Activated naive CD4-positive, alpha-beta T cell treated with anti-CD3 and anti-CD28 coated beads, Interleukin-2, amount 50 U/mL, for 24 hours (primary cell): ENCODE measurements at regions not wholly inside any gene's neighbourhood (a gene's known extent, or its start where the extent isn't known, plus 50 kb on each side); places are given as distances from the start of the nearest gene placed in this dataset.
A peak's percentile ranks its signal among the peaks of the same experiment; 100 is the strongest.

Experiments
- H3K27ac Mint-ChIP-seq: one replicate; pipeline ENCODE4 v1.8.0; 2021; ENCODE audit warnings: mild to moderate bottlenecking, mixed read lengths
- H3K27me3 Mint-ChIP-seq: one replicate; pipeline ENCODE4 v1.8.0; 2021; ENCODE audit warnings: mixed read lengths
- H3K36me3 Mint-ChIP-seq: one replicate; pipeline ENCODE4 v1.8.0; 2021; ENCODE audit warnings: mixed read lengths
- H3K4me1 Mint-ChIP-seq: one replicate; pipeline ENCODE4 v1.8.0; 2021; ENCODE audit warnings: mixed read lengths
- H3K4me3 Mint-ChIP-seq: one replicate; pipeline ENCODE4 v1.8.0; 2021; ENCODE audit warnings: mild to moderate bottlenecking, mixed read lengths
- H3K9me3 Mint-ChIP-seq: one replicate; pipeline ENCODE4 v1.8.0; 2021; ENCODE audit warnings: mixed read lengths

DNA sequence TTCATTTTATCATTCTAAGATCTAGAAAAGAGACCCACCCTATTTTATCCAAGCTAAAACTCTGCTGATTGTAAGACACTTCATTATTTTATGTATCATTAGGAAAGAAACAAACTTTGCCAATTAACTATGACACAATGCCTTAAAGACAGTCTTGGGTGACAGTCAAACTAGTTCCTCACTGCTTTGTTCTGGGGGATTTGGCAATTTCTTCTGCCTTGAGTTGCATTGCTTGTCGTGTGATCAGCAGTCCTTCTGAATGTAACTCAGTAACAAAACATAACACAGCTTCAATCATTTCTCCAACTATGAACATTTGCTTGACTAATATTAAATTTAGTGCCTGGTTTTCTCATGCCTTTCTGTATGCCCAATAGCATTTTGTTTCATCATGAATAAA is 577.9 kb upstream of the DIPK2B start:
- no peak overlapping the region for H3K27ac Mint-ChIP-seq
- H3K4me3 Mint-ChIP-seq, result no peak overlapping the region
- peaks cover 72% of the 10 kb centered on the region for H3K4me1 Mint-ChIP-seq
- H3K27me3 Mint-ChIP-seq, result no peaks in the 10 kb centered on the region
- H3K36me3 Mint-ChIP-seq, result peaks cover 28% of the 10 kb centered on the region
- H3K9me3 Mint-ChIP-seq, result peaks cover 8% of the 10 kb centered on the region

DNA sequence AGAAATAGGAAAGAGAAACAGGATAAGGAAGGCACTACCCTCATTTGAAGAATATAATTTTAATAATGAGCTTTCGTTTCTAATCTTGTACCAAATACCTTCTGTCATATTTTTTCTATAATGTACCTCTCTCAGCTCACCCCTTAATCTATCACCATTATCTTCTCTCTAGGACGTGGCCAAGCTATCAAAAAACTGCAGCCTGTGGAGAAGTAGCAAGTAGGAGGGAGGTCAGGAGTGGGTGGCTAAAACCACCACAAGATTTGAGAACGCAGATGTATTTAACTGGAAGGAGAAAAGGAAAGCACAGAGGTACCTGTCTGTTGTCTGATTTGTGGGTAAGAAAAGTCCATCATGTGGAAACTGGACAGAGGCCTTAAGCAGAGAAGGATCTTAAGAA is 576.7 kb upstream of the DIPK2B start:
- Mint-ChIP-seq H3K27ac (peak overlapping the region; percentile 47), H3K4me3 (peak overlapping the region; percentile 33), H3K9me3 (peaks cover 8% of the 10 kb centered on the region), H3K4me1 (peaks cover 74% of the 10 kb centered on the region), H3K27me3 (no peaks in the 10 kb centered on the region), H3K36me3 (peaks cover 28% of the 10 kb centered on the region)

DNA sequence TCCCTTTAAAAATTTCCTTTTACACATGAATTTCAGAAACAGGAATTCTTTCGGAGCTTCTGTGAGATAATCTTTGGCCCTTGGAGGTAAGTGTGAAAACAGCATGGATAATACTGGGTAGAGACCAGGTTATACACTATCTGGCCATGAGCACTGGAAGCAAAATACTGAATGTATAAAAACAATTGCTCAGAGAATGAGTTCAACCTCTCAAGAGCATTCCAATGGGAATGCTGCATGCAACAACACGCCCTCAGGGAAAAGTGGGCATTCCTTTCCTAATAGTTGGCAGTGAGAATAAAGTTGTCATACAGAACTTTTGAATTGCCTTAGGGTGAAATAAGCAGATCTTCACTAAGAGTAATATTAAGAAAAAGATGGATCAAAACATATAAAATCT is 574.8 kb upstream of the DIPK2B start:
- Mint-ChIP-seq H3K9me3 (peaks cover 8% of the 10 kb centered on the region), H3K27me3 (no peaks in the 10 kb centered on the region), H3K27ac (no peak overlapping the region), H3K36me3 (peaks cover 25% of the 10 kb centered on the region), H3K4me3 (peak overlapping the region; percentile 30), H3K4me1 (peaks cover 83% of the 10 kb centered on the region)

DNA sequence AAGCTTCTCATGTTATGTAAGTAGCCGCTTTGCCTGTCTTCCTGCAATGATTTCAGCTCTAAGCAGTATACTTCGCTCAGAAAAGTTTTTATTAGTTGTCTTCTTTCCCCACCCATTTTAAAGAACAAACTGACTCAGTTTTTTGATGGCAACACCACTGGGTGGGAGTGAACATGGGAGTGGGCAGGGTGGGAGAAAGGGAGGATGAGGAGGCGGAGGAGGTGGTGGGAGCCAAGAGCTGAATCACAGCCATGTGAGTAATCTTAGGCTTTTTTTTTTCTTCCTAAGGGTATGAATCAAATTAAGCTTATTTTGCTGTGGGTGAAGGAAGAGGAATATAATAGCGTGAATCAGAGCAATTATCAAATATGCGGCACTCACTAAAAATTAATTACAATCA is 574.3 kb upstream of the DIPK2B start:
- Mint-ChIP-seq H3K4me1 (peaks cover 79% of the 10 kb centered on the region), H3K9me3 (peaks cover 8% of the 10 kb centered on the region), H3K36me3 (peaks cover 25% of the 10 kb centered on the region), H3K27ac (peak overlapping the region; percentile 55), H3K27me3 (no peaks in the 10 kb centered on the region), H3K4me3 (peak overlapping the region; percentile 30)

DNA sequence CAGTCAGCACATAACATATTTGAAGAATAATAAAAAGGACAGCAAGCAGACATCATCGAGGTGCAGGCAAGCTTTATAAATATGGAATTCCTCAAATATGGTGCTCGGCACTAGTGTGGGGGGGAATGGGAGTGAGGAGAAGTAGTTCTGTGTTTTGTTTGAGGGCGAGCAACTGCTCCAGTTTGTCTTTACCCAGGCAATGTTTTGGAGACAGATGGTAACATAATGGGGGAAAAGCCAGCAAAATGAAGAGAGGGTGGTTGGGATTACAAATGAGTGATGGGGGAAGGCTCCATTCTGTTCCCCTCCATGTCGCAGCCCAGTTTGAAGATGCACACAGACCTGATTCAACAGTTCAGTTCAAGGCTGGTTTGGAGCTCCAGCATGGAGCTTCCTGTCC is 572.9 kb upstream of the DIPK2B start:
- Mint-ChIP-seq H3K36me3 (peaks cover 20% of the 10 kb centered on the region), H3K27ac (peak overlapping the region; percentile 30), H3K4me1 (peaks cover 65% of the 10 kb centered on the region), H3K9me3 (no peaks in the 10 kb centered on the region), H3K4me3 (no peak overlapping the region), H3K27me3 (no peaks in the 10 kb centered on the region)

DNA sequence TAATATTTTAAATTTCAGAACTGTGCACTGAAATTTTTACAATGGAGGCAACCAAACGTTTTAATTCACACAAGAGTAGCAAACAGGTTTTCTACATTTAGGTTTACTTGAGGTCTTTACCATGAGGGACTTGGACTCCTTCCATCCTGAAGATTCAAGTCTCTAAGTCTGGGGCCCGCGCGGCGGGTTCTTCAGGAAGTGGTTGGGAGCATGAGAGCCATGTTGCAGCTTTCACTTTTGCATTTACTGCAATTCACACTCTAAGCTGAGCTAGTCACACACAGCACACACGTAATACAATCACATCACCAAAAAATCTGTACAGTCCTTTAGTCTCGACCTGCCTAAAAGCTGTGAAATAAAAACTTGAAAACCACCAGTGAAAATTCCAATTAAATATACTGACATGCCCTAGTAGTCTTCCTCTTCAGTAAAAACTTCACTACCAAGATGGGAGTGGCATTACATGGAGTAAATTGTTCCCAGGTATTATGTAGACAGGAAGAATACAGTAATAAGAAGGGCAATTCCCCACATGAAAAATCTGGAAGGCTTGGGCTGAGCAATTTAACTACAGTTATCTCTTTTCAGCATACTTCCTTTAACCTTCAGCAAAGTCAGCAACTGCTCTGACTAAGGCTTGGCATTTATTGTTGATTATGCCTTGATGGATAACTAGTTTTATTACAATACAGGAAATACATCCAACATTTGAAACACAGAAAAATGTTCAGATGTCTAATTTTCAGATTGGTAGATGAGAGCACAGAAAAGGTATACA is 571.1 kb upstream of the DIPK2B start:
- H3K9me3 Mint-ChIP-seq, result no peaks in the 10 kb centered on the region
- H3K27ac Mint-ChIP-seq, result peak overlapping the region; percentile 89
- H3K27me3 Mint-ChIP-seq, result no peaks in the 10 kb centered on the region
- H3K36me3 Mint-ChIP-seq, result peaks cover 22% of the 10 kb centered on the region
- peaks cover 54% of the 10 kb centered on the region for H3K4me1 Mint-ChIP-seq
- H3K4me3 Mint-ChIP-seq, result peak overlapping the region; percentile 95

DNA sequence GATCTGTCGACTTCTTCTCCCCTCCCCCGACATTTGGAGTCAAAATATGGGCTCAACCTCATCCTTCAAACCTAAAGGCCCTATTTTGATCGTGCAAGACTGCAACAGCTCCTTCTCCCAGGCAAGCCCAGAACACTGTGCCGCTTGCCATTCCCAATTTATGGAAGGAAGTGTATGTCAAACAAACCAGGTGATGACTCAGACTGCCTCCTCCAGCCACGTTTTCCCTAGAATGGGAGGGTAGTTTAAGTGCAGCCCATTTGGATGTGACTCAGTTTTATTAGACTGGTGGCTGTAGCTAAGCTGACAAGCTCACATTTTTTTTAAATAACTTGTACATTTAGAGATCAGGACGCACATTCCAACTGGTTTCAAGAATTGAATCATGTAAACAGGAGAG is 570.4 kb upstream of the DIPK2B start:
- peaks cover 21% of the 10 kb centered on the region for H3K36me3 Mint-ChIP-seq
- peak overlapping the region; percentile 89 for H3K27ac Mint-ChIP-seq
- H3K27me3 Mint-ChIP-seq, result no peaks in the 10 kb centered on the region
- H3K9me3 Mint-ChIP-seq, result no peaks in the 10 kb centered on the region
- peak overlapping the region; percentile 95 for H3K4me3 Mint-ChIP-seq
- H3K4me1 Mint-ChIP-seq, result peaks cover 47% of the 10 kb centered on the region

DNA sequence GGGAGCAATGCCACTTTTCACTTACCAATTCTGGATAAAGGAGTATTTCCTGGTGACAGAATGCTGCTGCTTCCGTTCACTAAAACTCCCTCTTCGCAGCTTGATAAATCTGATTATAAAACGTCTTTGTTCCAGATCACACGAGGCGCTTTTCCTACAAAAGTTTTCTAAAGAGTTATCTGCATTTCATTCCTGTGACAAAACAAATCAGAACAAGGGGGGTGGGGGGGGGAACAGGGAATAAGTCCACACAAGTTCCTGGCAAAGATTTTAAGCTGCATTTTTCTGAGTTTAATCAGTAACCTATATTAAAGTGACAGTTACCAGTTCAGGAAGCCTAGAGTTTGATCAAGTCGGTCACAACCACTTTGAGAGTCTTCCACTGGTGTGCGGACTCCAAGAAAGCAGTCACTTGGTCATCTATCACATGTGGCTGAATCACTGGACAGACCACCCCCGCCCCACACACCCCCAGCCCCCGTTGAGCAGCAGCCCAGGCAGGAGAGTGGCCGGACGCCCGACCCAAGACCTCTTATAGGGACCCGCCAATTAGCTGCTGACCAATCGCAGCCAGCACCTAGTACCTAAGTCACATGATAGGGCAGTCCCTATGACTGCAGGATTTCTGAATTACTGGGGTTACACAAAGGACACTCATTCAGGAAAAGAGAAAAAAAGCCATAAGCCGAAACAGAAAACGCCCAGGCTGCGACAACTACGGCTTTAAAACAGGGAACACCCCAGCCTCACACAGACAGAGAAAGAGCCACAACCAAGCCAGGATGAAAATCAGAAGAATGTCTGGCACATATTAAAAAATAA is 569.3 kb upstream of the DIPK2B start:
- H3K27me3 Mint-ChIP-seq, result no peaks in the 10 kb centered on the region
- H3K4me3 Mint-ChIP-seq, result peak overlapping the region; percentile 95
- H3K27ac Mint-ChIP-seq, result peak overlapping the region; percentile 94
- peaks cover 44% of the 10 kb centered on the region for H3K4me1 Mint-ChIP-seq
- H3K9me3 Mint-ChIP-seq, result no peaks in the 10 kb centered on the region
- peaks cover 24% of the 10 kb centered on the region for H3K36me3 Mint-ChIP-seq

DNA sequence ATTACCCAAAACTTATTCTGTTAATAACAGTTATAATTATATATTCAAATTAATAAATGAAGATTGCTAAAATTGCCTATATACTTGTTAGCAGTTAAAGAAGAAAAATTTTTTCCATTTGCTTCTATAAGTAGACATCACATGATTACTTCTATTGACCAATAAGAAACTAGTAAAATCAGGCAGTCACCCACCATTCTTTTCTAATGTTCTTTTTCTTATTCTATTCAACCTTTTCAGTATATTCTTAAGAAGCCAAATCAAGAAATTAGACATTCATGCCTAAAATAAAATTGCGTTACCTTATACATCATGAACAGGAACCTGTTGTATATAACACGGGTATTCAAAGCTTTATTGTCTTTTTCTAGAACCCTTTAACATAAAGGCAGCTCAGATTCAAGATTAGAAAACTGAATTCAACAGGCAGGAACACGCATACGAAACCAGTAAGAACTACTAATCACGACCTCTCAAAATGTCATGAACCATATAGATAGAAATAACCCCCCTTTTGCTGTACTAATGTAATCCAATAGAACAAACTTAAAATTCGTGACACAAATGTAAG is 568.1 kb upstream of the DIPK2B start:
- no peaks in the 10 kb centered on the region for H3K27me3 Mint-ChIP-seq
- H3K9me3 Mint-ChIP-seq, result no peaks in the 10 kb centered on the region
- peaks cover 26% of the 10 kb centered on the region for H3K36me3 Mint-ChIP-seq
- peak overlapping the region; percentile 95 for H3K4me3 Mint-ChIP-seq
- peak overlapping the region; percentile 92 for H3K27ac Mint-ChIP-seq
- H3K4me1 Mint-ChIP-seq, result peaks cover 43% of the 10 kb centered on the region

DNA sequence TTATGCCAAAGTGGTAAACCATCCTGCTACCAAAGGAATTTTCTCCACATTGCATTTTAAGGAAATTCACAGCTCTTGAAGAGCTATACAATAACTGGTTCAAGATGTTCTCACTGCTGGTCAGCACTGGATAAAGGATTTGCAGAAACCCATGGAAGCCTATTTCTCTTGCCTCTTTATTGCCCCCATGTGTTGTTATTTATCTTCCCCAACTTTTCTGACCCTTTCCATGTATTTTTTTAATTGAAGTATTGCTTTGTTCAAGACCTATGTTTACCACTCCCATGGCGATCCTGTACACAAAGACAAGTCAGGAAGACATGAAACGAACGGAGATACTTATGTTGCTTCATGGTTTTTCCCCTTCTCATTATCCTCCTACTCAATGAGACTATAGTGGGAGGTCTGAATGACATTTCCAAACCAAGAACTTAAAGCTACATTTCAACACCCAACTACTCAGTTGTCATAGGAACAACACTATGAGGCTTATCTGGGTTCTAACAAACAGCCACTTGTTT is 566.4 kb upstream of the DIPK2B start:
- Mint-ChIP-seq H3K4me3 (peak overlapping the region; percentile 95), H3K27me3 (no peaks in the 10 kb centered on the region), H3K4me1 (peaks cover 43% of the 10 kb centered on the region), H3K36me3 (peaks cover 25% of the 10 kb centered on the region), H3K27ac (peak overlapping the region; percentile 95), H3K9me3 (no peaks in the 10 kb centered on the region)

DNA sequence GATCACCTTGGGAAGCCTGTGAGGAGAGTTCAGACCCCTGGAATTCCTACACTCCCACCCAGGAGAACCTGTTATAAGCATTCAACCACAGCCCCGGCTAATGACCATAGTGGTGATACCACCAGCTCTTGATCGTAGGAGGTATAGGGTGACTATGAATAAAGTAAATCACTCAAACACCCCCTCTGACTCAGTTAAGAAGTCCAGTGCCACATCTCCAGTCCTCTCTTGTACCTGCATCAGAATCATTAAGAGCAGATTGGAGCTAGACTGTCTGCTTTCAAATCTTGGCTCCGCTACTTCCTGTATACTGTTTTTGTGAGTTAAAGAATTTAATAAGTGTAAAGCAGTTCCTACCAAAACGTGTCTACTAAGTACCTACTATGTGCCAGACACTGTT is 565.1 kb upstream of the DIPK2B start:
- Mint-ChIP-seq H3K4me1 (peaks cover 40% of the 10 kb centered on the region), H3K9me3 (no peaks in the 10 kb centered on the region), H3K4me3 (peak overlapping the region; percentile 88), H3K27ac (no peak overlapping the region), H3K27me3 (no peaks in the 10 kb centered on the region), H3K36me3 (peaks cover 33% of the 10 kb centered on the region)

DNA sequence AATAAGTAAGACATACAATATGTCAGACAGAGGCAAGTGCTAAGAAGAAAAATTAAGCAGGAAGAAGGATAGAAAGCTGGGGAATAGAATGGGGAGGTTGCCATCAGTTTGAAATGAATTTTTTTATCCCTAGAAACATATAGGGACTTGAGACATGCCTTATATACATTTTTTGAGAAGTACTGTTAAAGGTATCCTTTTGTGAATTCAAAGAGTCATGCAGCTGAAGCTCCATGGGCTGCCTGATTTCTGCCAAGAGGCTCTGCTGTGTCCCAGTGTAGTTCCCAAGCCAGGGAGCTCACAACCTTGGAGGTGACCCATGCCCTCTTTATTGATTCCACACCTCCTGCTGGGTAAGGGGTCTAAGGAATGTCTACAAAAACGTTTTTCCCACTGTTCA is 564.6 kb upstream of the DIPK2B start:
- peak overlapping the region; percentile 80 for H3K27ac Mint-ChIP-seq
- H3K4me3 Mint-ChIP-seq, result peak overlapping the region; percentile 88
- peaks cover 34% of the 10 kb centered on the region for H3K36me3 Mint-ChIP-seq
- no peaks in the 10 kb centered on the region for H3K27me3 Mint-ChIP-seq
- peaks cover 45% of the 10 kb centered on the region for H3K4me1 Mint-ChIP-seq
- no peaks in the 10 kb centered on the region for H3K9me3 Mint-ChIP-seq

DNA sequence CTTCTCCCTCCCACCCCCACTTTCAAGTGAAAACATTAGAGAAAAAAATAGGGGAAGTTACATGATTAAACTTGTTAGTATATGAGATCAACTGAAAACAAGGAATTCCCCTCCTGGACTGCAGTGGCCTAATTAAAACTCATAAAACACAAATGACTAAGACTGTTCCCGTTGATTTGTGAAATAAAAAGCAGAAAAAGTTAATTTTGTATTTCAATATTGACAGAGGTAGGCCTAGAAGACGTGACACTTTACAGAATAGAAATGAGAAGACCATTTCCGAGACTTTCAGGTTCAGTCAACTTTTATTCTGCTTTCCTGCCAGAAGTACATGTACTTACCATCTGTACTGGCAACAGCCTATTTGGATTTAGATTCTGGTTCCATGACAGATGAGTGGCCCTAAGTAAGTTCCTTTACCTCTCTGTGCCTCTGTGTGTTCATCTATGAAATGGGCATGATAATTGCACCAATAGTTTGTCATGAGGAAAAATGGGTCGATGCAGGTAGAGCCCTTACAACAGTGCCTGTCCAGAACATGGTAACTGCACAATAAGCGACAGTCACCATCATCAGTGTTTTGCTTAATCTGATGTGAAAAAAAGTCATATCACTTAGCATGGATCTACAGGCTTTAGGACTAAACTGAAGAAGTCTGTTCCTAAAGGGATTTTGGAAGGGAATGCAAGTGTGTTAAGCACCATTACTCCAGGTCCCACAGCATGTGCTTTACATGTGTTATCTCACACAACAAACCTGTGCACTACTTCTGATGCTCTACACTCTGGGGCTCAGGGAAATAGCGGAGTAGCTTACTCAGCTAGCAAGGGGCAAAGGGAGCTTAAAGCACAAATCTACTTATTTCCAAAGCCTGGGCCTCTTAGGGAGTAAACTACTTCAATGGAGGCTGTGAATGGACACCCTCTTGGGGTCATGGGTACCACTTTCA is 562.3 kb upstream of the DIPK2B start:
- peak overlapping the region; percentile 79 for H3K27ac Mint-ChIP-seq
- H3K4me1 Mint-ChIP-seq, result peaks cover 65% of the 10 kb centered on the region
- no peaks in the 10 kb centered on the region for H3K27me3 Mint-ChIP-seq
- peaks cover 36% of the 10 kb centered on the region for H3K36me3 Mint-ChIP-seq
- peak overlapping the region; percentile 82 for H3K4me3 Mint-ChIP-seq
- H3K9me3 Mint-ChIP-seq, result no peaks in the 10 kb centered on the region

DNA sequence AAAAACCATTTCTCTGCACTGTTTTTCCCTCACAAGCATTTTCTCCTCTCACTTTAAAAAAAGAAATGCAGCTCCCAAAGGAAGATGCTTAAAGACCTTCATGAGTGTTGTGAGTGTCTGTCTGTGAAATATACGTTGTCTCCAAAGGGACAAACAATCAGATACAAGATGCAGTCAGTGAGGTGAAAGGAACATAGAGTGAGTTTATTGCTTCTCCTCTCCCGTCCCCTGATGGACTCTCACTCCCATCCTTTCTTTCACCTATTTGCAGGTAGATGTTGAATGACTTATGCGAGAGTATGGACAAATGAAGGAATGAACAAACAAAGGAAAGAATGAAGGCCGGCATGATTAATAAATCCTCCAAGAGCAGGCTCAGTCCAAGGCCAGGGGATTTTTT is 561.2 kb upstream of the DIPK2B start:
- Mint-ChIP-seq H3K36me3 (peaks cover 33% of the 10 kb centered on the region), H3K27me3 (no peaks in the 10 kb centered on the region), H3K27ac (peak overlapping the region; percentile 66), H3K9me3 (no peaks in the 10 kb centered on the region), H3K4me1 (peaks cover 71% of the 10 kb centered on the region), H3K4me3 (peak overlapping the region; percentile 66)
